ENCODE measurements at regions not wholly inside any gene's neighbourhood (a gene's known extent, or its start where the extent isn't known, plus 50 kb on each side); places are given as distances from the start of the nearest gene placed in this dataset.

GRCh38 chr3:99509224-99509623, 129.2 kb upstream of the COL8A1 start:
- no peak for ATAC-seq
- Histone ChIP-seq H3K27me3 (no peaks in the 10 kb centered on the region), H3K9me3 (no peaks in the 10 kb centered on the region), H3K27ac (no peak overlapping the region), H3K36me3 (no peaks in the 10 kb centered on the region), H3K4me3 (no peak overlapping the region), H3K4me1 (peaks cover 0 to 7% (median 0%) of the 10 kb centered on the region in 3 donors)
- no peak for TF ChIP-seq POLR2A (IDR thresholded peaks at IDR 0.05)
- TF ChIP-seq EP300 (IDR thresholded peaks at IDR 0.05) = no peak
- TF ChIP-seq POLR2AphosphoS5 (IDR thresholded peaks at IDR 0.05) = no peak
- no peak for TF ChIP-seq CTCF (IDR thresholded peaks at IDR 0.05)
- 56 to 80% methylated on average over 4 to 5 of the region's 5 CpGs for WGBS, 2 donors (ENCODE audit: low coverage in 1 of 2)

- no peak overlapping the region for H3K4me3 ChIP-seq
- peaks cover 0 to 16% (median 0%) of the 10 kb centered on the region in 3 donors for H3K4me1 ChIP-seq
- no peak overlapping the region for H3K27ac ChIP-seq
- H3K27me3 ChIP-seq = no peaks in the 10 kb centered on the region
- no peak for TF ChIP-seq CTCF (IDR thresholded peaks at IDR 0.05)
- no peak for TF ChIP-seq POLR2A (IDR thresholded peaks at IDR 0.05)
- no peak for TF ChIP-seq POLR2AphosphoS5 (IDR thresholded peaks at IDR 0.05)
- TF ChIP-seq EP300 (IDR thresholded peaks at IDR 0.05) = no peak
- no peaks in the 10 kb centered on the region for H3K36me3 ChIP-seq
- H3K9me3 ChIP-seq = no peaks in the 10 kb centered on the region
- no peak for ATAC-seq
Observed at GRCh38 chr3:99508191-99508590, 130.2 kb upstream of the COL8A1 start.

GRCh38 chr3:99505646-99506269, 132.6 kb upstream of the COL8A1 start:
- peak overlapping the region in 2 of 4 donors; percentile 13 to 18 for H3K27ac ChIP-seq
- H3K4me1 ChIP-seq = peaks cover 0 to 23% (median 0%) of the 10 kb centered on the region in 3 donors
- TF ChIP-seq CTCF (IDR thresholded peaks at IDR 0.05) (no peak), EP300 (IDR thresholded peaks at IDR 0.05) (no peak), POLR2A (IDR thresholded peaks at IDR 0.05) (no peak), POLR2AphosphoS5 (IDR thresholded peaks at IDR 0.05) (no peak)
- 66 to 77% methylated on average over 7 of the region's 7 CpGs for WGBS, 2 donors (ENCODE audit: low coverage in 1 of 2)
- H3K9me3 ChIP-seq = no peaks in the 10 kb centered on the region
- no peaks in the 10 kb centered on the region for H3K27me3 ChIP-seq
- peak; percentile 80 for ATAC-seq
- H3K36me3 ChIP-seq = no peaks in the 10 kb centered on the region
- no peak overlapping the region for H3K4me3 ChIP-seq

GRCh38 chr3:99505200-99505599, 133.2 kb upstream of the COL8A1 start:
- Histone ChIP-seq H3K36me3 (no peaks in the 10 kb centered on the region), H3K27ac (peak overlapping the region in 1 of 4 donors; percentile 5), H3K4me3 (no peak overlapping the region), H3K9me3 (no peaks in the 10 kb centered on the region), H3K27me3 (no peaks in the 10 kb centered on the region), H3K4me1 (peaks cover 0 to 29% (median 0%) of the 10 kb centered on the region in 3 donors)
- WGBS, 2 donors (ENCODE audit: low coverage in 1 of 2) = 71 to 93% methylated on average over 1 of the region's 1 CpG
- no peak for ATAC-seq
- TF ChIP-seq EP300 (IDR thresholded peaks at IDR 0.05) (no peak), CTCF (IDR thresholded peaks at IDR 0.05) (no peak), POLR2A (IDR thresholded peaks at IDR 0.05) (no peak), POLR2AphosphoS5 (IDR thresholded peaks at IDR 0.05) (no peak)

GRCh38 chr3:99504258-99504657, 134.1 kb upstream of the COL8A1 start:
- 38 to 69% methylated on average over 2 of the region's 2 CpGs for WGBS, 2 donors (ENCODE audit: low coverage in 1 of 2)
- no peaks in the 10 kb centered on the region for H3K27me3 ChIP-seq
- TF ChIP-seq EP300 (IDR thresholded peaks at IDR 0.05) (no peak), POLR2A (IDR thresholded peaks at IDR 0.05) (no peak), POLR2AphosphoS5 (IDR thresholded peaks at IDR 0.05) (no peak), CTCF (IDR thresholded peaks at IDR 0.05) (no peak)
- ATAC-seq = peak; percentile 25
- H3K4me1 ChIP-seq = peaks cover 0 to 38% (median 0%) of the 10 kb centered on the region in 3 donors
- peak overlapping the region in 3 of 4 donors; percentile 18 to 53 (median 24) for H3K27ac ChIP-seq
- no peak overlapping the region for H3K4me3 ChIP-seq
- H3K36me3 ChIP-seq = no peaks in the 10 kb centered on the region
- H3K9me3 ChIP-seq = no peaks in the 10 kb centered on the region

Data from gastroesophageal sphincter (tissue), 4 donors.